ENCODE measurements at regions not wholly inside any gene's neighbourhood (a gene's known extent, or its start where the extent isn't known, plus 50 kb on each side); places are given as distances from the start of the nearest gene placed in this dataset.

GRCh38 chr6:14310960-14311359 lies 193.4 kb downstream of the CD83 start:
- no peak for TF ChIP-seq HIC2 (CRISPR knock-in tag; IDR thresholded peaks at IDR 0.05; ENCODE audit: low read depth)
- TF ChIP-seq CTCF (CRISPR knock-in tag; IDR thresholded peaks at IDR 0.05) = no peak
- TF ChIP-seq ZNF124 (CRISPR knock-in tag; IDR thresholded peaks at IDR 0.05) = no peak
- no peak for TF ChIP-seq ZNF512B (CRISPR knock-in tag; IDR thresholded peaks at IDR 0.05; ENCODE audit: borderline replicate concordance)
- TF ChIP-seq FOXK1 (CRISPR knock-in tag; IDR thresholded peaks at IDR 0.05; ENCODE audit: borderline replicate concordance, low read depth) = no peak
- no peak for TF ChIP-seq IRF9 (CRISPR knock-in tag; IDR thresholded peaks at IDR 0.05; ENCODE audit: borderline replicate concordance)
- TF ChIP-seq JUND (CRISPR knock-in tag; IDR thresholded peaks at IDR 0.05) = no peak

Measured in HepG2 (cell line).